Neural crest cell (in vitro differentiated cells): ENCODE measurements at regions not wholly inside any gene's neighbourhood (a gene's known extent, or its start where the extent isn't known, plus 50 kb on each side); places are given as distances from the start of the nearest gene placed in this dataset.

Source experiments
- DNase-seq: peaks from one replicate; pipeline ENCODE4 v3.0.0; 2021; ENCODE audit warnings: low read depth, mixed read lengths, low spot score
- H3K27ac Mint-ChIP-seq: one replicate; pipeline ENCODE4 v1.8.0; 2021; ENCODE audit warnings: mild to moderate bottlenecking, mixed read lengths; ENCODE audit not compliant: unreplicated experiment
- H3K27me3 Mint-ChIP-seq: 2 replicates; pipeline ENCODE4 v1.8.0; 2021; ENCODE audit warnings: low read depth, mild to moderate bottlenecking, mixed read lengths
- H3K36me3 Mint-ChIP-seq: 2 replicates; pipeline ENCODE4 v1.8.0; 2021; ENCODE audit warnings: low read depth, mild to moderate bottlenecking, mixed read lengths
- H3K4me1 Mint-ChIP-seq: 2 replicates; pipeline ENCODE4 v1.8.0; 2021; ENCODE audit warnings: mixed read lengths
- H3K4me3 Mint-ChIP-seq: one replicate; pipeline ENCODE4 v1.8.0; 2021; ENCODE audit warnings: mild to moderate bottlenecking, mixed read lengths
- H3K9me3 Mint-ChIP-seq: 2 replicates; pipeline ENCODE4 v1.8.0; 2021; ENCODE audit warnings: mixed read lengths
- CTCF ChIP-seq: fragments of 200-600 bp; sonication (generic); conservative IDR thresholded peaks from 2 replicates; pipeline ENCODE4 v1.5.0; 2021; ENCODE audit warnings: antibody characterized with exemption, mild to moderate bottlenecking

GRCh38 chr4:35423104-35423503 lies 821.2 kb downstream of the ARAP2 start:
- DNase-seq: no peak

GRCh38 chr4:35447474-35447873 lies 796.8 kb downstream of the ARAP2 start:
- H3K9me3 Mint-ChIP-seq: peaks cover 17% of the 10 kb centered on the region
- H3K36me3 Mint-ChIP-seq: no peaks in the 10 kb centered on the region
- DNase-seq: no peak
- no peak overlapping the region for H3K27ac Mint-ChIP-seq
- no peaks in the 10 kb centered on the region for H3K27me3 Mint-ChIP-seq
- H3K4me1 Mint-ChIP-seq: no peaks in the 10 kb centered on the region
- no peak overlapping the region for H3K4me3 Mint-ChIP-seq
- TF ChIP-seq CTCF: no peak

More at GRCh38 chr4:35423104-35423503, 821.2 kb downstream of the ARAP2 start:
- H3K36me3 Mint-ChIP-seq: no peaks in the 10 kb centered on the region
- no peaks in the 10 kb centered on the region for H3K4me1 Mint-ChIP-seq
- H3K27ac Mint-ChIP-seq: no peak overlapping the region
- no peak for TF ChIP-seq CTCF
- H3K9me3 Mint-ChIP-seq: peaks cover 2% of the 10 kb centered on the region
- H3K27me3 Mint-ChIP-seq: no peaks in the 10 kb centered on the region
- H3K4me3 Mint-ChIP-seq: no peak overlapping the region

GRCh38 chr4:35459045-35459444 lies 785.3 kb downstream of the ARAP2 start:
- H3K36me3 Mint-ChIP-seq: no peaks in the 10 kb centered on the region
- H3K27ac Mint-ChIP-seq: no peak overlapping the region
- no peaks in the 10 kb centered on the region for H3K4me1 Mint-ChIP-seq
- H3K9me3 Mint-ChIP-seq: peaks cover 12% of the 10 kb centered on the region
- TF ChIP-seq CTCF: no peak
- H3K27me3 Mint-ChIP-seq: no peaks in the 10 kb centered on the region
- no peak overlapping the region for H3K4me3 Mint-ChIP-seq
- DNase-seq: no peak

- H3K4me3 Mint-ChIP-seq: no peak overlapping the region
- H3K9me3 Mint-ChIP-seq: peaks cover 12% of the 10 kb centered on the region
- H3K36me3 Mint-ChIP-seq: no peaks in the 10 kb centered on the region
- no peak overlapping the region for H3K27ac Mint-ChIP-seq
- DNase-seq: no peak
- no peaks in the 10 kb centered on the region for H3K27me3 Mint-ChIP-seq
- no peak for TF ChIP-seq CTCF
- no peaks in the 10 kb centered on the region for H3K4me1 Mint-ChIP-seq
Measured at GRCh38 chr4:35461931-35462659, 782.2 kb downstream of the ARAP2 start.

GRCh38 chr4:35463251-35463952 lies 780.9 kb downstream of the ARAP2 start:
- Mint-ChIP-seq H3K4me3 (no peak overlapping the region), H3K27ac (no peak overlapping the region), H3K27me3 (no peaks in the 10 kb centered on the region), H3K36me3 (no peaks in the 10 kb centered on the region), H3K9me3 (peaks cover 7% of the 10 kb centered on the region), H3K4me1 (no peaks in the 10 kb centered on the region)
- DNase-seq: no peak
- no peak for TF ChIP-seq CTCF
